ENCODE measurements at regions not wholly inside any gene's neighbourhood (a gene's known extent, or its start where the extent isn't known, plus 50 kb on each side); places are given as distances from the start of the nearest gene placed in this dataset.

DNA sequence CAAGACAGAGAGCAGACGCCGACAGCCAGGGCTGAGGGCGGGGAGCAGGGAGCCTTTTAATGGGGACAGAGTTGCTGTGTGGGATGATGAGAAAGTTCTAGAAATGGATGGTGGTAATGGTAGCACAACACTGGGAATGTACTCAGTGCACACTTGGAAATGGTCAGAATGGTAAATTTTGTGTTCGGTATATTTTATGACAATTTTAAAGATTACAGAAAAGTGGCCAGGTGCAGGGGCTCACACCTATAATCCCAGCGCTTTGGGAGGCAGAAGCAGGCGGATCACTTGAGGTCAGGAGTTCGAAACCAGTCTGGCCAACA lies 243.2 kb upstream of the CIBAR2 start:
- Histone ChIP-seq H3K79me2 (ENCODE audit: insufficient read depth, low read length) (no peaks in the 10 kb centered on the region), H3K9ac (ENCODE audit: low read depth, low read length) (no peak overlapping the region), H4K20me1 (ENCODE audit: insufficient read depth, low read length) (peaks cover 3% of the 10 kb centered on the region; the same call in 1 of the 2 replicates), H3K9me3 (ENCODE audit: insufficient read depth, low read length, severe bottlenecking) (no peaks in the 10 kb centered on the region), H3K4me3 (ENCODE audit: low read depth in 1 of 2, low read length in 2 of 2) (no peak overlapping the region), H3K4me1 (ENCODE audit: insufficient read depth, low read length) (peaks cover 6% of the 10 kb centered on the region), H3K36me3 (ENCODE audit: insufficient read depth, low read length) (no peaks in the 10 kb centered on the region), H3K4me2 (ENCODE audit: insufficient read depth, low read length) (no peak overlapping the region), H3K27ac (ENCODE audit: low read length) (no peak overlapping the region), H2AFZ (ENCODE audit: low read depth, low read length) (no peak overlapping the region), H3K27me3 (ENCODE audit: insufficient read depth, low read length, poor library complexity) (no peaks in the 10 kb centered on the region)
- TF ChIP-seq, protein P1, sequence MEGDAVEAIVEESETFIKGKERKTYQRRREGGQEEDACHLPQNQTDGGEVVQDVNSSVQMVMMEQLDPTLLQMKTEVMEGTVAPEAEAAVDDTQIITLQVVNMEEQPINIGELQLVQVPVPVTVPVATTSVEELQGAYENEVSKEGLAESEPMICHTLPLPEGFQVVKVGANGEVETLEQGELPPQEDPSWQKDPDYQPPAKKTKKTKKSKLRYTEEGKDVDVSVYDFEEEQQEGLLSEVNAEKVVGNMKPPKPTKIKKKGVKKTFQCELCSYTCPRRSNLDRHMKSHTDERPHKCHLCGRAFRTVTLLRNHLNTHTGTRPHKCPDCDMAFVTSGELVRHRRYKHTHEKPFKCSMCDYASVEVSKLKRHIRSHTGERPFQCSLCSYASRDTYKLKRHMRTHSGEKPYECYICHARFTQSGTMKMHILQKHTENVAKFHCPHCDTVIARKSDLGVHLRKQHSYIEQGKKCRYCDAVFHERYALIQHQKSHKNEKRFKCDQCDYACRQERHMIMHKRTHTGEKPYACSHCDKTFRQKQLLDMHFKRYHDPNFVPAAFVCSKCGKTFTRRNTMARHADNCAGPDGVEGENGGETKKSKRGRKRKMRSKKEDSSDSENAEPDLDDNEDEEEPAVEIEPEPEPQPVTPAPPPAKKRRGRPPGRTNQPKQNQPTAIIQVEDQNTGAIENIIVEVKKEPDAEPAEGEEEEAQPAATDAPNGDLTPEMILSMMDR (IDR thresholded peaks at IDR 0.05; ENCODE audit: borderline replicate concordance, extremely low read depth, low read length, poor library complexity, severe bottlenecking): no peak
- no peak for TF ChIP-seq EZH2 (IDR thresholded peaks at IDR 0.05; ENCODE audit: borderline replicate concordance, low read depth, low read length, severe bottlenecking)
- DNase-seq (no peak), ATAC-seq (ENCODE audit: insufficient read depth, low read depth) (no peak)

DNA sequence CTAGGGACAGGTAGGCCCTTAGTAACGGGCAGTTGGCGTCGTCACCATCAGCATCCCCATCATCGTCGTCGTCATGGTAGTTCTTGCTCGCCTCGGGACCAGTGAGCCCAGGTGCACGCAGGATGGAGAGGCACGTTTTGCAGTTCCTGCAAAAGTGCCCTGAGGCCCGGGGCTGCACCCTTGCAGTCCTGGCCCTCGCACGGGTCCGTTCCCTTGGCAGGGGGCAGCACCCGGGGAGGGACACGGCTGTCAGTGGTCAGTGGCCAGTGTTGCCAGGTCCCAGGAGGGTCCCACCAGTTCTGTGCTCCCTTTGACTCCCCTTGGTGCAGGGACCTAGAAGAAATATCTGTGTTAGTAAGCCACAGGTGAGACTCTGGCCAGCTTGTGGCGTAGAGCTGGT lies 243.9 kb upstream of the CIBAR2 start:
- Histone ChIP-seq H3K36me3 (ENCODE audit: insufficient read depth, low read length) (no peaks in the 10 kb centered on the region), H3K27ac (ENCODE audit: low read length) (no peak overlapping the region), H3K9ac (ENCODE audit: low read depth, low read length) (no peak overlapping the region), H3K79me2 (ENCODE audit: insufficient read depth, low read length) (no peaks in the 10 kb centered on the region), H3K27me3 (ENCODE audit: insufficient read depth, low read length, poor library complexity) (no peaks in the 10 kb centered on the region), H3K9me3 (ENCODE audit: insufficient read depth, low read length, severe bottlenecking) (no peaks in the 10 kb centered on the region), H3K4me3 (ENCODE audit: low read depth in 1 of 2, low read length in 2 of 2) (no peak overlapping the region), H4K20me1 (ENCODE audit: insufficient read depth, low read length) (peaks cover 3% of the 10 kb centered on the region; the same call in 1 of the 2 replicates), H3K4me2 (ENCODE audit: insufficient read depth, low read length) (no peak overlapping the region), H2AFZ (ENCODE audit: low read depth, low read length) (no peak overlapping the region), H3K4me1 (ENCODE audit: insufficient read depth, low read length) (peaks cover 13% of the 10 kb centered on the region)
- DNase-seq (no peak), ATAC-seq (ENCODE audit: insufficient read depth, low read depth) (no peak)
- TF ChIP-seq EZH2 (IDR thresholded peaks at IDR 0.05; ENCODE audit: borderline replicate concordance, low read depth, low read length, severe bottlenecking): no peak
- TF ChIP-seq, protein P1 (IDR thresholded peaks at IDR 0.05; ENCODE audit: borderline replicate concordance, extremely low read depth, low read length, poor library complexity, severe bottlenecking): no peak

DNA sequence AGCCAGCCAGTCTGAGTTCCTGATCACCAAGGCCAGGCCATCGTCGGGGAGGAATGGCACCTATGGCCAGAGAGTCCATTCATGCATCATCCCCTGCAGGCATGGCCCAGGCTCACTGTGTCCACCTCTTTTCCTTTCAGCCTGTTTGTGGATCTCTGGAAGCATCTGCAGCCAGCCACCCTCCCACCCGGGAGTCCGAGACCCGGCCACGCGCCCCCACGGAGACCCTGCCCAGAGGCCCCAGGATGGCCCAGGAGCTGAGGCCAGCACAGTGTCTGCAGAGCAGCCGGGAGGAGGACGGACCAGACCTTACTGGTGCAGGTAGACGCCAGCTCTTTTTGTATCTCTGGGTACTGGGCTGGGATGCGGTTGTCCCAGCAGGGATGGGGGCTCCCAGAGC lies 245.1 kb upstream of the CIBAR2 start:
- H3K36me3 ChIP-seq (ENCODE audit: insufficient read depth, low read length): no peaks in the 10 kb centered on the region
- H3K4me1 ChIP-seq (ENCODE audit: insufficient read depth, low read length): peaks cover 13% of the 10 kb centered on the region
- no peak for DNase-seq
- no peaks in the 10 kb centered on the region for H3K79me2 ChIP-seq (ENCODE audit: insufficient read depth, low read length)
- H4K20me1 ChIP-seq (ENCODE audit: insufficient read depth, low read length): peaks cover 3% of the 10 kb centered on the region; the same call in 1 of the 2 replicates
- H3K4me2 ChIP-seq (ENCODE audit: insufficient read depth, low read length): no peak overlapping the region
- no peak for ATAC-seq (ENCODE audit: insufficient read depth, low read depth)
- H3K4me3 ChIP-seq (ENCODE audit: low read depth in 1 of 2, low read length in 2 of 2): no peak overlapping the region
- no peak overlapping the region for H3K9ac ChIP-seq (ENCODE audit: low read depth, low read length)
- H3K9me3 ChIP-seq (ENCODE audit: insufficient read depth, low read length, severe bottlenecking): no peaks in the 10 kb centered on the region
- no peak for TF ChIP-seq EZH2 (IDR thresholded peaks at IDR 0.05; ENCODE audit: borderline replicate concordance, low read depth, low read length, severe bottlenecking)
- TF ChIP-seq, protein P1 (IDR thresholded peaks at IDR 0.05; ENCODE audit: borderline replicate concordance, extremely low read depth, low read length, poor library complexity, severe bottlenecking): no peak
- no peaks in the 10 kb centered on the region for H3K27me3 ChIP-seq (ENCODE audit: insufficient read depth, low read length, poor library complexity)
- no peak overlapping the region for H3K27ac ChIP-seq (ENCODE audit: low read length)
- no peak overlapping the region for H2AFZ ChIP-seq (ENCODE audit: low read depth, low read length)
